Renal cortex interstitium (tissue), 11 donors: ENCODE measurements at regions not wholly inside any gene's neighbourhood (a gene's known extent, or its start where the extent isn't known, plus 50 kb on each side); places are given as distances from the start of the nearest gene placed in this dataset.

Source experiments
- DNase-seq, 11 donors: peaks; one replicate each; pipeline ENCODE4 v3.0.0-alpha.2; 2013; ENCODE audit warnings: low read depth in 9 of 11, low spot score in 4 of 11; ENCODE audit errors: extremely low read depth in 1 of 11

DNA sequence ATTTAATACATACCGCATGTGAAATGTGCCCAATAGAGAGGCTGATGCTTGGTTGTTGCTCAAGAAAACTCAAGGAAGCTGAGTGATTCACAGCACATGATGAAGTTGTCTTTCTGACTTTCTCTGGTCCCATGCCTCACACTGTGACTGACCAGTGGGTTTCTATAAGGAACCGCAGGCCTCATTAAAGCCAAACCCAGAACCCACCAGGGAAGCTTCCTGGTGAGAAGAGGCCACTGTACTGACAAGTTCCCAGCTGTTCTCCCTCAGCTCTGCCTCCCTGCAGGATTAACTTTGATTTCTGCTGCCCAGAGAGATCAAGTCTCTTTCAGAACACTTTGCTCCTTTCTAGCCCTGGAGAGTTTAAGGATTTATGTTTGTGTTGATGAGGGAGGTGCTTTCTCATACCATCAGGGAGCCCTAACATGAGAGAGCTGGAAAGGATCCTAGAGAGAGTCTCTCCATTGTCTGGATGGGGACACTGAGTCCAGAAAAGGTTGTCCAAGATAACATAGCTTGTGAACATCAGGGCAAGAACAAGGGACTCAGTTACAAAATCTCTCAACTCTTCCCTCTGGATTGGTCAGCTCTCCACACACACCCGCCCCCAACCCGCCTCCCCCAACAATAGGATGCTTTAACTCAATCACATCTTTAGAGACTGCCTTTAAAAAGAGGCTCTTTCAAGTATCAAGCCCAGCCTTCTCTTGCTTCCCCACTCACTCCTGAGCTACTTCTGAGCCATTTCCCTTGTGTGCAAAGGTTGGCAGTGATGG, 303.2 kb upstream of the TLE3 start:
- no peak for DNase-seq

DNA sequence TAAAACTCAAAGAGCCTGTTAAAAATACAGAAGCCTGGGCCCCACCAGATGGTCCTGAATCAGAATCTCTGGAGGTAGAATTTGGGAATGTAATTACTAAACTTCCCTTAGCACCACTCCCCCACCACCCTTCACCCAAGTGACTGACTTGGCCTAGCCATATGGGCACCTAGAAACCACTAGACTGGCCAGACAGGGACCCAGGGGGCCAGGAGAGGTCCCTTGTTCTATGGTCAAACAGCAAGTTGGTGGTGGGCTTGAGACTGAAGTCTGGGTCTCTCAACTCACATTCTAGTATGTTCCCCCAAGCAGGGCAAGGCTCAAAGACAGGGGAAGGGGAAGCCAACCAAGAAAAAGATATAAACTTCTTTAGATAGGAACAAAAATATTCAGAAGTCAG, 301.5 kb upstream of the TLE3 start:
- DNase-seq, result no peak

- no peak for DNase-seq
These were observed 301.0 kb upstream of the TLE3 start for GRCh38 chr15:70398694-70399093.

GRCh38 chr15:70396807-70397206, 299.1 kb upstream of the TLE3 start:
- no peak for DNase-seq

GRCh38 chr15:70395164-70395563, 297.4 kb upstream of the TLE3 start:
- no peak for DNase-seq

GRCh38 chr15:70390723-70391122, 293.0 kb upstream of the TLE3 start:
- no peak for DNase-seq

DNA sequence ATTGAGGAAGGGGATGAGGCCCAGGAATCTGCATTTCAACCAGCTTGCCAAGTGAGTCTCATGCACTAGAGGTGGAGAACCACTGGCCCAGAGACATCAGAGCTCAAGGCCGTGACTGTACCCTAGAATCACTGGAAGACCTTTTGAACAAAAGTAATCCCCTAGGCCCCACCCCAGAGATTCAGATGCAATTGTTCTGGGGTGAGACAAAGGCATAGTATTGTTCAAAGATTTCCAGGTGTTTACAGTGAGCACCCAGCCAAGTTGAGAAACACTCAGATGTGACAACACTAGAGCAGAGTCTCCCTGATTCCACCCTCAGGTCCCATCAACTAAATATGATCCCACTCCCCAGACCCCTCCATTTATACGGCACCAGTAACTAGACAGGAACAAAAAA, 290.3 kb upstream of the TLE3 start:
- no peak for DNase-seq

DNA sequence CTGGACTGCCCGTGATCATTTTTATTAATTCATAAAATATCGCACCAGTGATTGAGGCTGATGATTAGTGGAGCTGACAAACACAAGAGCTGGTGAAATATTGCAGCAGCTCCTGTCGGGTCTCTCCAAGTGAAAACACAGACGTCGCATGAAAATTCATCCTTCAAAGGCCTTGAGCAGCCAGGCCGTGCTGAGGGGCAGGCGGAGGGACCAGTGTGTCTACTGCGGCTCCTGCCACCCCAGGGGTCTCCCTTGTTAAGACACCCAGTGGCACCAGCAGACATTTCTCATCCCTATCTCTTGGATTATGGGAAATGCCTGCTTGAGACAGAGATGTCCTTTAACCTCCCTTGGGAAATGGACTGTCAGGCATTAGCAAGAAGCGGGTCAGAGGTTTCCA, 289.4 kb upstream of the TLE3 start:
- DNase-seq, result no peak

DNA sequence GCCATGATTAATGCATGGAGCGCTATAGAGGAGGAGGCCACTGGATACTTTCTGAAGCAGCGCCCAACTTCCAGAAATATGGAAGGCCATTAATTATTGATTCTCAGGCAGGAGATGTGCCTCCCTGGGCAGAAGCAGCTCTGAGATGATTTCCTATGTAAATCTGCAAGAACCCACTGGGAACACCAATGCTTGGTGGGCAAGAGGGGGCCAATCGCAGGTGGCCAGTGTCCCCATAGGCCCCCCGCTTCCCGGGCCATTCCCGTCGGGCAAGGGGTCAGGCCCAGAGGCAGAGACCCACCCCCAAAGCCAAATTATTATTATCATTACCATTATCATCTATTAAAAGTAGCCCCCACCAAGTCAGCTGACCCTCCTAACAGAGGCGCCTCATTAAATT, 288.0 kb upstream of the TLE3 start:
- DNase-seq, result no peak

GRCh38 chr15:70385052-70385451, 287.3 kb upstream of the TLE3 start:
- DNase-seq, result no peak

DNA sequence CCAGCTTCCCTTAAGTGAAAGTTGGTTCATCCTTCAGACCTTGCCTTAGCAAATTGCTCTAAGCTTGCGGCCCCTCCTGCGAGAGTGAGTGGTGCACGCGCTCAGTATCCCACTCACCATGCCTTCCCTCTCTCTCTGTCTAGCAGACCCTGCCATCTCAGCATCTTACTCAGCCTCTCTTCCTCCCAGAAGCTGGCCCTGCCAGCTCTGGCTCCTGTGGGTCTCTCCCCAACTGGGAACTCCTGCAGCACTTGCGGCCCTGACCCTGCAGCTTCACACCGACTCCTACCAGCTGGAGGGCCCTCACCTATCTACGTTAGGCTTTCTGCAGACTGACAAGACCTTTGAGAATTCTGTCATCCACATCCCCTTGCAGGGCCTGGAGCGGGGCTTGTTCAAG, 286.1 kb upstream of the TLE3 start:
- no peak for DNase-seq

GRCh38 chr15:70382762-70383458, 285.2 kb upstream of the TLE3 start:
- no peak for DNase-seq

GRCh38 chr15:70382009-70382749, 284.5 kb upstream of the TLE3 start:
- no peak for DNase-seq

DNA sequence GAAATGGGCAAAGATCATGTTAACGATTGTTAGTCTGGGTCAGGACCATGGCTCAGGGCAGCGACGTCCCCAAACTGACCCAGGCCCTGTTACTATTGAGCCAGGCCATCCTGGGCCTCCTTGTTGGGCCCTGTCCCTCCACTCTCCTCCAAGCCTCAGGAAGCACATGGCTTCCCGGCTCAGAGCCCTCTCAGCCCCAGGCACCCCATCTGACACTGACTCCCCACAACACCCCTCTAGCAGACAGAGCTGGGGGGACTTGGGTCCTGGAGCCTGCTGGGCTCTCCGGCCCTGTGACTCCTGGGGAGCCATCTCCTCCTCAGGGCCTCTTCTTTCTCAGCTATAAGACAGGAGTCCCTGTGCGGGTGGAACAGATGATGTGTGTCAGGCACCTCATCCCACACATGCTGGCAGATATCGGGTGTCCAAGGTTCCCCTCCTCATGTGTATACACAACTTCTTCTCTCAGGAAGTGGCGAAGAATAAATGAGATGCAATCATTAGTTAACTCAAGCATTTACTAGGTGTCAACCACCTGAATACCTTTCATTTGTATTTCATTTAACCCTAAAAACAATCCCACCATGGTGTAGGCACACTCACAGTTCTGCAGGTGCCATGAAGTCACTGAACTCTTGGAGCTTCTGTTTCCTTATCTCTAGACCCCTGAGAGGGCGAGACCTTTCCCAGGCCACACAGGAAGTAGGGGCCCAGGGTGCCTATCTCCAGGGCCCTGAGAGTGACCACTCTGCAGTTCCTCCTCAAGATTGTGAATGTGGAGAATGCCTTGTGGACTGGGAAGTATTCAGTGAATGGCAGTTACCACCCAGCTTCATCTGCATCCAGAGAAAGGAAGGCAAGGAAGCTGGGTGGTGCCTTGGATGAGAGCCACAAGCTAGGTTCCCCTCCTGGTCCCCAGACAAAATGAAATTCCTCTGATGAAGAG, 282.5 kb upstream of the TLE3 start:
- DNase-seq, result peak in 3 of 11 donors; percentile 20 to 30 (median 30)

DNA sequence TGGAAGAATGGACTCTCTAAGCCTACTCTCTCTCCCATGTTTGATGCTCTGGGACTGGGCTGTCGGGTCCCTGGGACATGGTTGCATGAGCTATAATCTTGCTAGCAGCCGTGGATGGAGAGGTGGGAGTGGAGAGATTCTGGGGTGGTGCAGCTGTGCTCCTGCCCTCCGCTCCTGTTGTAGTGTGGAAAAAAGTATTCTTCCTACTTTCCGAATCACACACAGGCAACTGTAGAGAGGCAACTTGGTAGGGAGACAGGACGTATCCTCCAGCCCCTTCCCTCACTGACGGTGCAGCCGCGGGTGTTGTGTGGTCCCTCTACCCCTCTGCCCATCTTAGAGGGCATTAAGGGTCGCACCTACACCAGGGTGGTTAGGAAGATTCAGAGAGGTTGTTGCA, 281.4 kb upstream of the TLE3 start:
- no peak for DNase-seq

DNA sequence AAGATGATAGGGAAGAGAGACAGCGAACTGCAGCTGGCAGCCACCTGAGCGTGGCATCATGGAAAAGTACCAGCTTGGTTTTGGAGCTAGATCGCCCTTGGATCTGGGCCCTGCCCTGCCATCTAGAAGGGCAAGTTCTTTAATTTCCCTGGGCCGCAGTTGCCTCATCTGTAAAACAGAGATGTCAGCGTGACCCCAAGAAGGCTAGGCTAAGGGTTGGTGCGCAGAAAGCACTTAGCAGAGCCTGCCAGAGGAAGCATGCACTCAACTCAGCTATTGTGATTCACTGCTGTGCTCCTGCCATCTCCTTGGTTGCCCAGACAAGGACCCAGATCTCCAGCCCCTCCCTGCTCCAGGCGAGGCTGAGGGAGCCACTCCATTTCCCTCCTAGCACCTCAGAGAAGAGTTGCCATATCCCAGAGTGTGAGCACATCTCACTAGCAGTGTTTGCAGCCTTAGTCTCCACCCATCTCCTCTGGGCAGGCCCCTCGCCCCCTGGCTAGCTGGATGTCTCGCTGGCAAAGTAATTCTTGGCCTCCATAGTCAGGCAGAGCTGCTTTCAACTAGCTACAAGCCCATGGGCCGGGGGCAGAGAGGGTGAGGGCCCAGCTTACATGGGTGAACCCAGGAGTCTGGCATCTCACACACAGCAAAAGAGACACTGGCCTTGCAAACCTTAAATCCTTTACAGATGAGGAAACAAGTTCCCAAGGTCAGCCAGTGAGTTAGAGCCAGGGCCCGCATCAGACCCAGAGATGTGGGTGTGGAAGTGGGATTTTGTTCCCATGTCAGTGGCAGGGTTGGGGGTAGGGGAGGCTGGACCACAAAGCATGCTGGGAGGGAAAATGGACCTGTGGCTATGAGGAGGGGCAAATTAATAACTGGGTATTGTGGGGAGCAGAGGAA, 280.7 kb upstream of the TLE3 start:
- no peak for DNase-seq

- DNase-seq, result peak in 3 of 11 donors; percentile 32 to 36 (median 32)
These were observed 279.4 kb upstream of the TLE3 start for GRCh38 chr15:70376929-70377691.
